ENCODE measurements at regions not wholly inside any gene's neighbourhood (a gene's known extent, or its start where the extent isn't known, plus 50 kb on each side); places are given as distances from the start of the nearest gene placed in this dataset.

DNA sequence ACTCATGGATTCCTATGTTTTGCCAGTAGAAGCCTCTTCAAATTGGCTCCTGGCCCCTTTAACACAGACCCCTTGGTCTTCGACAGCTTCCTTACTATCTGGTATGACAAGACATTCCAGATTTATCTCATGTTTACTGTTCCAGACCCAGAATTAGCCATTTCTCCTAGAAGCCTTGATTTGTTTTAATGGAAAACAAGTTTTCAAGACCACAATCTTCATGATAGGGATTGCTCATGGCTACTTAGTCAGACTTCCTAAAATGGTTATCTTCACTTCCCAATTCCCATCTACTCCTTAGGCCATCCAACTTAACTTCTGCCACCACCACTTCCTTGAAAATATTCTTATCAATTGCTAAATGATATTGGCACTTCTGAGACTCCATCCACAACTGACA is 63.2 kb downstream of the TTC32 start:
- Histone ChIP-seq H3K4me3 (ENCODE audit: low read depth, low read length, poor library complexity, severe bottlenecking) (no peak overlapping the region), H3K9me3 (ENCODE audit: low read depth, low read length, poor library complexity, severe bottlenecking) (no peaks in the 10 kb centered on the region), H3K27me3 (replicated peaks; ENCODE audit: insufficient read depth, low read depth, low read length, poor library complexity) (peaks cover 39% of the 10 kb centered on the region), H3K27ac (ENCODE audit: low read depth, low read length, poor library complexity, severe bottlenecking) (no peak overlapping the region), H3K4me1 (ENCODE audit: insufficient read depth, low read length, poor library complexity, severe bottlenecking) (no peaks in the 10 kb centered on the region), H3K36me3 (ENCODE audit: insufficient read depth, low read length, poor library complexity, severe bottlenecking) (no peaks in the 10 kb centered on the region)
- no TSS peak for BruUV-seq (replicated peaks)
- CTCF ChIA-PET: no interaction called here
- TF ChIP-seq, protein P1, sequence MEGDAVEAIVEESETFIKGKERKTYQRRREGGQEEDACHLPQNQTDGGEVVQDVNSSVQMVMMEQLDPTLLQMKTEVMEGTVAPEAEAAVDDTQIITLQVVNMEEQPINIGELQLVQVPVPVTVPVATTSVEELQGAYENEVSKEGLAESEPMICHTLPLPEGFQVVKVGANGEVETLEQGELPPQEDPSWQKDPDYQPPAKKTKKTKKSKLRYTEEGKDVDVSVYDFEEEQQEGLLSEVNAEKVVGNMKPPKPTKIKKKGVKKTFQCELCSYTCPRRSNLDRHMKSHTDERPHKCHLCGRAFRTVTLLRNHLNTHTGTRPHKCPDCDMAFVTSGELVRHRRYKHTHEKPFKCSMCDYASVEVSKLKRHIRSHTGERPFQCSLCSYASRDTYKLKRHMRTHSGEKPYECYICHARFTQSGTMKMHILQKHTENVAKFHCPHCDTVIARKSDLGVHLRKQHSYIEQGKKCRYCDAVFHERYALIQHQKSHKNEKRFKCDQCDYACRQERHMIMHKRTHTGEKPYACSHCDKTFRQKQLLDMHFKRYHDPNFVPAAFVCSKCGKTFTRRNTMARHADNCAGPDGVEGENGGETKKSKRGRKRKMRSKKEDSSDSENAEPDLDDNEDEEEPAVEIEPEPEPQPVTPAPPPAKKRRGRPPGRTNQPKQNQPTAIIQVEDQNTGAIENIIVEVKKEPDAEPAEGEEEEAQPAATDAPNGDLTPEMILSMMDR (conservative IDR thresholded peaks at IDR 0.05; ENCODE audit: low read depth, low read length): no peak
- intact Hi-C loops (cut with micrococcal nuclease; ENCODE audit: unreplicated experiment): no loop called here
- DNase-seq (ENCODE audit: low spot score): no peak
- POLR2A ChIA-PET (ENCODE audit: low non-redundant PET): no interaction called here

DNA sequence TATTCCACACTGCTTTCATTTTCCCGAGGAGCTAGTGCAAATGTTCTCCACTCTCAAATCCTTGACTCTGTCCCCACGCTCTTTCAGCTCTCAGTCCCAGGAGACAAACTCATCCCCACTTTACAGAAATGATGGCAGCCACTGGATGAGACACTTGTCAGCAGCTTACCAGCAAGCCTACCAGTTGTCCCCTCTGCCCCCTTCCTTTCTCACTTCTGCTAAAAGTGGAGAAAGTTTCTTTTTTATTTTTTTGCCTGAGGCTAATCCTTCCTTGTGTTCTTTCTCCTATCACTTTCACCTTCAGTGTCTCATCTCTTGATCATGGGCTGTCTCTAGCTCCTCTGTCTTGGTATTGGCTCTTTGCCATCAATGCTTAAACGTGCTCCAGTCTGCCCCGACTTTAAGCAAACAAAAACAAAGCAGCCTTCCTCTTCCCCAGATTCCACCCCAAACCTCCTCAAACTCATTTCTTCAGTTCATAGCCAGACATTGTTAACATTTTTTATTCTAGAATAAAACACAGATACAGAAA is 64.5 kb downstream of the TTC32 start:
- CTCF ChIA-PET: no interaction called here
- intact Hi-C loops (cut with micrococcal nuclease; ENCODE audit: unreplicated experiment): no loop called here
- POLR2A ChIA-PET (ENCODE audit: low non-redundant PET): no interaction called here
- no peak for DNase-seq (ENCODE audit: low spot score)
- no peak overlapping the region for H3K4me3 ChIP-seq (ENCODE audit: low read depth, low read length, poor library complexity, severe bottlenecking)
- no peaks in the 10 kb centered on the region for H3K36me3 ChIP-seq (ENCODE audit: insufficient read depth, low read length, poor library complexity, severe bottlenecking)
- TF ChIP-seq, protein P1 (conservative IDR thresholded peaks at IDR 0.05; ENCODE audit: low read depth, low read length): no peak
- TF ChIP-seq EZH2 (IDR thresholded peaks at IDR 0.05; ENCODE audit: borderline replicate concordance, low read depth, low read length, poor library complexity, severe bottlenecking): no peak
- H3K27ac ChIP-seq (ENCODE audit: low read depth, low read length, poor library complexity, severe bottlenecking): no peak overlapping the region
- H3K27me3 ChIP-seq (replicated peaks; ENCODE audit: insufficient read depth, low read depth, low read length, poor library complexity): peaks cover 29% of the 10 kb centered on the region
- H3K9me3 ChIP-seq (ENCODE audit: low read depth, low read length, poor library complexity, severe bottlenecking): no peaks in the 10 kb centered on the region
- H3K4me1 ChIP-seq (ENCODE audit: insufficient read depth, low read length, poor library complexity, severe bottlenecking): no peaks in the 10 kb centered on the region
- no TSS peak for BruUV-seq (replicated peaks)

DNA sequence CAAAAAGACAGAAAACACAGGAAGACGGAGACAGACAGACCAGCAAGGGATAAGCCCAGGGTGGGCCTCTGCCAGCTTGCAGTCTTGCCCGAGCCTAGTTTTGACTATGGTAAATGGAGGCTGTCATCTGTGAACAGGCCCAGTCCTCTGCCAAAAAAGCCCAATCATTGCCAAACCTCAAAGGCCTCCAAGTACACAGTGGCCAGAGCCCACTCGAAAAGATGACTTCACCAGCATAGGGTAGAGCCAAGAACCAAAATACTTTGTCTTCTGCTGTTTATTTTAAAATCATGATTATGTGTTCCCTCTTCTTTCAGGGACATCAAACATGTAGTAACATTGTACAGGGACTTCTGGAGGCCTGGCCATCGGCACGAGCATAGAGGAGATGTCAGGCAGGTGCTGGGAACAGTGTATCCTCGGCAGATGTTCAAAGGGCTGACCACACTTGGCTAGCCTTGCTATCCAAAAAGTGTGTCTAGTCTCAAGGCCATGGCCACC is 66.0 kb downstream of the TTC32 start:
- H3K36me3 ChIP-seq (ENCODE audit: insufficient read depth, low read length, poor library complexity, severe bottlenecking): no peaks in the 10 kb centered on the region
- no TSS peak for BruUV-seq (replicated peaks)
- TF ChIP-seq, protein P1 (conservative IDR thresholded peaks at IDR 0.05; ENCODE audit: low read depth, low read length): no peak
- TF ChIP-seq EZH2 (IDR thresholded peaks at IDR 0.05; ENCODE audit: borderline replicate concordance, low read depth, low read length, poor library complexity, severe bottlenecking): no peak
- CTCF ChIA-PET: no interaction called here
- no peak overlapping the region for H3K4me3 ChIP-seq (ENCODE audit: low read depth, low read length, poor library complexity, severe bottlenecking)
- H3K27me3 ChIP-seq (replicated peaks; ENCODE audit: insufficient read depth, low read depth, low read length, poor library complexity): peaks cover 24% of the 10 kb centered on the region
- no peaks in the 10 kb centered on the region for H3K9me3 ChIP-seq (ENCODE audit: low read depth, low read length, poor library complexity, severe bottlenecking)
- no peaks in the 10 kb centered on the region for H3K4me1 ChIP-seq (ENCODE audit: insufficient read depth, low read length, poor library complexity, severe bottlenecking)
- intact Hi-C loops (cut with micrococcal nuclease; ENCODE audit: unreplicated experiment): no loop called here
- no peak for DNase-seq (ENCODE audit: low spot score)
- H3K27ac ChIP-seq (ENCODE audit: low read depth, low read length, poor library complexity, severe bottlenecking): no peak overlapping the region
- POLR2A ChIA-PET (ENCODE audit: low non-redundant PET): no interaction called here
